ENCODE measurements at regions not wholly inside any gene's neighbourhood (a gene's known extent, or its start where the extent isn't known, plus 50 kb on each side); places are given as distances from the start of the nearest gene placed in this dataset.
A peak's percentile ranks its signal among the peaks of the same experiment; 100 is the strongest.

- DNase-seq = no peak
Observed at GRCh38 chr2:160921386-160921964, 238.8 kb upstream of the TANK start.

DNA sequence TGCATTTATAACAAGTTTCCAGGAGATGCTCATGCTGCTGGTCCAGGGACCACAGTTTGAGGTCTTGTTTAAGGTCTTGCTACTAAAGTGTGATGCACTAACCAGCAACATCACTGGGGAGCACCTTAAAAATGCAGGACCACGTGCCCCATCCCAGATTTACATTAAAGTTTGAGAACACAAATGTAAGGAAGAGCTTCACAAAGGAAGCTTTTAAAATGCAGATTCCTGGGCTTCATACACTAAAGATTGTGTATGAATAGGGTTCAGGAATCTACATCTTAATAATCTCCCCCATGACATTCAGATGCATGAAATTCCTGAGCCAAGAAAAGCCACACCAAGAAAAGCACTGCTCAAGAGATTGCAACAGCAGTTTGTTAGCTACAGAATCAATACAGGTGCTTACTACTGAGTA, 235.3 kb upstream of the TANK start:
- DNase-seq = no peak

GRCh38 chr2:160925956-160926355, 234.3 kb upstream of the TANK start:
- no peak for DNase-seq

DNA sequence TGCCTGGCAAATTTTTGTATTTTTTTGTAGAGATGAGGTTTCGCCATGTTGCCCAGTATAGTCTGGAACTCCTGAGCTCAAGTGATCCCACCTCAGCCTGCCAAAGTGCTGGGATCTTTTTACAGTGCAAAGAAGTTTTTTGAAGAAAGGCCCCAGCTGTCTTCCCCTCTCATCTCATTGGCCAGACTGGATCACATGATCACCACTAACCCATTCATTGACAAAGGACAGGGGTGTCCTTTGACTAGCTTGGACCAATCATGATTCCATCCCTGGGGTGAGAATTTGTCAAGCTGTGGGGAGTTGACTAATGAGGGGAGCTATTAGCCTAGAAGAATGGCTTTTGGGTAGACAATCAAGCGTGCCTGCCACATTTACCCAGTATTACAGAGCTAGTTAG, 232.9 kb upstream of the TANK start:
- no peak for DNase-seq

- DNase-seq = no peak
Observed at GRCh38 chr2:160928854-160929301, 231.3 kb upstream of the TANK start.

DNA sequence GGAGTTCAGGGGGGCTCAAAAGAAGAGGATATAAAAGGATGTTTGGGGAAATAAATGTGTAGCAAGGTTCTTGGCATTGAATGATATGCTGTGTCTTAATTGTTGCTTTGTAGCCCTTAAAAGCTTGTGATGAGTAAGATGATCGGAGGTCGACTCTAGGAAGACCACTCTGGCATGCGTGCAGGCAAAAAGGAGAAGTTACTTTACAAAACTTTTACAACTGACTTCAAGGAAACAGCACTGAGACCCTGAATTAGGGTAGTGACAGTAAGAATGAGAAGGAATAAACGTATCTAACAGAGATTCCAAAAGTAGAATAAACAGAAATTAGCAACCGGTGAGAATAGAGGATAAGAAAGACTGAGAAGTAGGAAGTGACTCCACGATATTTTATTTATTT, 228.7 kb upstream of the TANK start:
- no peak for DNase-seq

DNA sequence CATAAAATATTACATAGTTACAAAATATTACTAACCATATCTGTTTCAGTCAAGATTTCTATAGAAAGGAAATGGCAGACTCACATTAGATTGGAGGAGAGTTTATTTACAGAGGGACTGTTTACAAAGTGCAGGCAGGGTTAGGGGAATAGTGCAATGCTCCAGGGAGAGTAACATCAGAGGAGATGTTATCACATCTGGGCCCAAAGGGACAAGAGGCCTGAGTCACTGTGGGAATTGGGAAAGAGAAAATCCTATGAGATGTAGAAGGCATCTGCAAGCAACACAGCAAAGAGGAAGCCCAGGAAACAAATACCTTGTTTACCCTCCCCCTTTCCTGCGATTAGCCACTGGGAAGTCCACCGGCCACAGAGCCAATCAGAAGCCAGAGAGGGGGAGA, 227.3 kb upstream of the TANK start:
- no peak for DNase-seq

DNA sequence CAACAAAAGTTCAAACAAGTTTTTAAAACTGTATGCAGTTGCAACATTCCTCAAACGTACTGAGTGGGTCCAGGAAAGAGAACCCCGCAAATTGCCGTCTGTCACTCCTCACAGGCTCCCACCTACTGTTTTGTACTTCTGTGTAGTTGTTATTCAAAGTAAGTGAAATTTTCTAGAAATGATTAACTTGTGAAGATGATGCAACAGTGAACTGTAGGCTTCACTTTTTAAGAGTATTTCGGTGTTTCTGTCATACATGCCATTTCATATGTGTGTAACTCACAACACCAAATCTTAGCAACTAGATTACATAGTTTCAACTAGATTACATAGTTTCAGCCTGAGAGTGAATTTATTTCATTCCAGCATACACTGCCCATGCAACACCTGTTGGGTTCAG, 226.0 kb upstream of the TANK start:
- DNase-seq = no peak

DNA sequence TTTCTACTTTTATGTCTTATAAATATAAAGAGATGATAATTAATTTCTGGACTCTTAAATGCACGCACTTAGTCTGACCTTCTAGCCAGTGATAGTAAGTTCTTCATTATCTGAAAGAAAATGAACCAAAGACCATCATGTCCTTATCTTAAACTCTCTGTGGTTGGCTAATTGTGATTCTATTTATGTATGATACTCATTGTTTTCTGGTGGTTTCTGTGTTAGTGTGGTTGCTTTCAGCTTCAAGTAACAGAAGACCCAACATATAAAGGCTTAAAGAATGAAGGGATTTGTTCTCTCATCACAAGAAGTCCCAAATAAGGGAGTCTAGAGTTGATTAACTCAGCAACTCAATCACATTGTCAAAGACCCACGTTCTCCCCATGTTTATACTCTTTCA, 225.2 kb upstream of the TANK start:
- no peak for DNase-seq

DNA sequence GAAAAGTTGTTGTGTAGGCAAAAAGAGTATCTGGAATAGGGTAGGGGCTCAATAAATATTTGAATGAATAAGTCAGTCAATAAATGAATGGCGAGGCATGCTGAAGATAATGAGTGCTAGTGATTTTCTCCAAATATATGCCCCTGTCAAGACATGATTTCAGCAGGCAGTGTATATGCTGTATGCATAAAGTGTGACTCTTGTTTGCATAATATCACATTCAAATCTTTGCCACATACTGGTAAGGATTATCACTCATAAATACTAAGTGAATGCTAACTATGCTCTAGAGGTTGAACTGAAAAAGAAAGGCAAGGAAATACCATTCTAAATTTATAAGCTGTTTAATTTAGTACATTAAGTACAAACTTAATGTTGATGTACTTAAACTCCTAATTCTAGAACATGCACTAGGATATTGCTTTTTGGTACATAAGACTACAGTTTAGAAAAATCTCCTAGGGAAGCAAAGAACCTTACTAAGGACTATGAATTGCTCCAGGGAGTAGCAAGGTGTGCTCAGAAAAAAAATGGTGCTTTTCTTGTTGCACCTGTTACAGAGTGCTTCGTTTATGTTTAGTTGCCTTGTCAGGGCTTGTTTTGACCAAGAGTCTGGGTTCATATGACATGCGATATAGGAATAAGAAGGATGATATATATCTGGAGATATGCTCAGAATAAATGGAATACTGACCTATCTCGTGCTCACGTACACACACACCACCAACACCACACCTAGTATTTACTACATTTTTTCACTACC, 224.0 kb upstream of the TANK start:
- no peak for DNase-seq

DNA sequence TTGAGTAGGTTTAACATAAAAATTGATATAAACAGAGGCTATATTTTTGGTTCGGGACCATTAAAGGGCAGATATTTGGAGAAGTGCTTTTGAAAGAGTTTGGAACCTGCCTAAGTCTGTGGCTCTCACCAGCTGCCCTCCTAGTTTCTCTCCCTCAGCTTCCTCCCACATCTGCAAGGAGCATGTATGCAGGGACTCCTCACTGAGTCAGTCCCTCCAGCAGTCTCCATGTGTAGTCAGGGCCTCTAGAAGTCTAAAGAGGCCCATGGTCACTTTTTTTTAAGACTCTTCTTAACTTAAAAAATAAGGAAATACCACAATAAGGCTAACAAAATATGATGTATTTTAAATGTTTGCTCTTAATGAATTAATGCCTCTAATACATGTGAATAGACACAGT, 220.0 kb upstream of the TANK start:
- no peak for DNase-seq

DNA sequence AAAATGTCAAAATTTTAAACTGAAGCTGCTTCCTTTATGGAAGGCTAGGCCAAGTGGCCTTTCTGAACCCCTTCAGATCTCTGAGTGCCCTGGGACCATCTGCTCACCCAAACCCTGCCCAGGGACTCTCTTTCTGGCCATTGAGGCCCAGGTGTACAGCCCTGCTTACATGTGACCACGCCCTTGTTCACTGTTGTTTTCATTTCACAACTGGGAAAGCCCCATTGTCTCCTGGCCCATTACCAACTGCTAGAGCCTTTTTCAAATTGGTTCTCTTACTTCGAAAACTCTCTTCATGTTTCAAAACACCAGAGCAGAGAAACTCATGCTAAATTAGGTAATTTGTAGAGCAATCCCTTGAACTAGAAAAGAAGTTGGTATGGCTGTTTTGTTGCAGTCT, 219.5 kb upstream of the TANK start:
- DNase-seq = no peak

- DNase-seq = no peak
Observed at GRCh38 chr2:160941290-160941846, 218.9 kb upstream of the TANK start.

GRCh38 chr2:160942476-160943142, 217.6 kb upstream of the TANK start:
- no peak for DNase-seq

- no peak for DNase-seq
Observed at GRCh38 chr2:160943414-160943813, 216.8 kb upstream of the TANK start.

GRCh38 chr2:160952464-160953254, 207.6 kb upstream of the TANK start:
- DNase-seq = peak; percentile 54

- no peak for DNase-seq
Observed at GRCh38 chr2:160955578-160955977, 204.7 kb upstream of the TANK start.

- no peak for DNase-seq
Observed at GRCh38 chr2:160956243-160956802, 203.9 kb upstream of the TANK start.

DNA sequence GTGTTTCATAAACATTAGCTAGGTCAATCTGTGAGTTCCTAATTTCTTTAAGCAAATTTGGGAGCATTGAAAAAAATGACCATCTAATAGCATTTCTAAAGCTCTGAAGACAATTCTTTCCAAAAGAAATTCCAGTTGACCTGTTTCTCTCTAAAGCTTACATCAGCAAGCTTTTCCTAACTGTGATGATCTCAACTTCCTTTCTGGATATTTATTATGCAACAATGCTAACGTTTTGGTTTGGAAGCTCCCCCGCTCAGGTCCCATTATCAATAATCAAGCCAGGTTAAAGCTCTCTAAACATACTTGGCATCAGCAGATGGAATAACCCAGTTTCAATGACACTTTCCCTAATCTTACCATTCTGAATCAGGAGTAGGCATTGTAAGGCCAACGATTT, 196.3 kb upstream of the TANK start:
- no peak for DNase-seq

DNA sequence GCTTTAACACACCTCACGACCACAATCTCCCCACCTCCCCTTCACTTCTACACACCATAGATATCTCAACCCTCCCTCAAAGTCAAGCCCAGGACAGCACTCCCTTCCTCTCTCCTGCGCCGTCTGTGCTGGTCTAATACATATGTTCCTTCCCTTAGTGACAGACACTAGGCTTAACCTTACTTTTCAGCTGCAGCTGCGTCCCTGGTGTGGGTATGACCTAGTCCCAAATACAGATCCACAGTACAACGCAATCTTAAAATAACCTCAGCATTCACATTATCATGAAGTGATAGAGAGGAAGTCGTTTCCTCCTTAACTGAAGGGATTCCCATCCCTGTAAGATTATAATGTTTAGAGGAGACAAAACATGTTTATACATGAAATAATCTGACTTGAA, 192.7 kb upstream of the TANK start:
- no peak for DNase-seq

- DNase-seq = no peak
Observed at GRCh38 chr2:160968183-160968582, 192.0 kb upstream of the TANK start.

DNA sequence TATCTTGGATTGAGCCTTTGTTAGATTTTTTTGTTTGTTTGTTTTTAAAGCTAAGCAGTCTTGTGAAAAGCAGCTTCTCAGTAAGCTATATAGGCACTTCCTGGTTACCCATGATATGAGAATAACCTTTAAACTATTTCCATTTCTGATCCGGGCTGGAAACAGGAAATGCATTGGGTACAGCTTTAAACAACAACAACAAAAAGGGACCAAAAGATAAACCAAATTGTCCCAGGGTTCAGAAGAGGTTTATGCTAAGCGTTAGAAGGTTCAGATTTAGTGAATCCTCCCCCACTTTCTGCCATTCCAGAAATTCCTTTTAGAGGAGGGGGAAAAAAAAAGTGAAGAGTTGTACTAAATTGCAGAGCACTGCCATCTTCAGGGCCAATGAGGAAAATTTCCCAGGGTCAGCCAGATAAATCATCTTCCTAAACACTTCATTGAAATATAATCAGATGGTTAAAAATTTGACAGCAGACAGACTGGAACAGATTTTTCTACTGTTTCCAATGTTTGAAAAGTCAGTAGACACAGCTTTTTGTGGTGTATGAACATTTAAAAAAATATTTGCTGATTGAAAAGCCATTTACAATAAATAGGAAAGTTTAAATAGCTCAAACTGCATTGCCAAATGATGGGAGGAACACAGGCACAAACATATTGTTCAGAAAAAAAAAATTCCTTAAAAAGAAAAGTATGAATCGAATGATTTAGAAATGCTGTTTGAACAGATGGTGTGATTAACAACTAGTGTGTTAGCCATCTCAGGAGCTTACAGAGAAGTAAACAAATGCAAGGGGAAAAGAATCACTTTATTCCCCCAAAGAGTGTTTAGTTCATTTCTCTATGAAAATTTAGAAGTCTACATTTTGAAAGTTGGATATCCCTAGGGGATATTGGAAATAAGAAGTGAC, 189.9 kb upstream of the TANK start:
- DNase-seq = peak; percentile 59

Measured in right forelimb (tissue), 1 donor.